Thyroid gland (tissue), 4 donors: ENCODE measurements at regions not wholly inside any gene's neighbourhood (a gene's known extent, or its start where the extent isn't known, plus 50 kb on each side); places are given as distances from the start of the nearest gene placed in this dataset.

Source experiments
- DNase-seq, 2 donors: peaks; one replicate each; pipeline ENCODE4 v3.0.0-alpha.2; 2019
- H3K27ac ChIP-seq, 3 donors: fragments of 200-600 bp; sonication (generic); 1 replicate in 2 of 3; 2 replicates in 1 of 3; pipeline ENCODE4 v1.5.1; 2016 to 2019; ENCODE audit warnings: mild to moderate bottlenecking in 1 of 3, moderate library complexity in 1 of 3
- H3K27me3 ChIP-seq: fragments of 200-600 bp; sonication (generic); one replicate; pipeline ENCODE4 v1.5.1; 2019
- H3K36me3 ChIP-seq, 2 donors: fragments of 200-600 bp; sonication (generic); one replicate each; pipeline ENCODE4 v1.5.1; 2016 to 2019
- H3K4me1 ChIP-seq, 2 donors: fragments of 200-600 bp; sonication (generic); one replicate each; pipeline ENCODE4 v1.5.1; 2017 to 2019
- H3K4me3 ChIP-seq, 3 donors: fragments of 200-600 bp; sonication (generic); replicated peaks in 1 of 3; 1 replicate in 2 of 3; 2 replicates in 1 of 3; pipeline ENCODE4 v1.5.1; 2016; ENCODE audit warnings: mild to moderate bottlenecking in 1 of 3
- H3K9me3 ChIP-seq: fragments of 200-600 bp; sonication (generic); one replicate; pipeline ENCODE4 v1.5.1; 2017
- POLR2A ChIP-seq, 2 donors: fragments of 450-650 bp; IDR thresholded peaks; one replicate each; pipeline ENCODE4 v1.6.1; 2017; ENCODE audit warnings: antibody characterized with exemption in 2 of 2, mild to moderate bottlenecking in 2 of 2, moderate library complexity in 1 of 2
- WGBS, 2 donors: methylation state at CpG; one replicate each; pipeline ENCODE4 v1.1.5; 2017; 5-methylcytosine and 5-hydroxymethylcytosine counted together
- intact Hi-C: fragments of 100-400 bp; cut with DNase I; formaldehyde crosslinking; loops from one replicate; pipeline ENCODE4 v1.15.1; 2023
- TF ChIP-seq, protein P1 (sequence below), 6 experiments: fragments of 200-600 bp in 3 of 6; fragments of 450-650 bp in 3 of 6; sonication (generic) in 3 of 6; IDR thresholded peaks; one replicate each; pipeline ENCODE4 v1.5.1; 2016 to 2019; ENCODE audit warnings: antibody characterized with exemption in 6 of 6, mild to moderate bottlenecking in 2 of 6, inconsistent platforms in 1 of 6, moderate library complexity in 1 of 6

DNA sequence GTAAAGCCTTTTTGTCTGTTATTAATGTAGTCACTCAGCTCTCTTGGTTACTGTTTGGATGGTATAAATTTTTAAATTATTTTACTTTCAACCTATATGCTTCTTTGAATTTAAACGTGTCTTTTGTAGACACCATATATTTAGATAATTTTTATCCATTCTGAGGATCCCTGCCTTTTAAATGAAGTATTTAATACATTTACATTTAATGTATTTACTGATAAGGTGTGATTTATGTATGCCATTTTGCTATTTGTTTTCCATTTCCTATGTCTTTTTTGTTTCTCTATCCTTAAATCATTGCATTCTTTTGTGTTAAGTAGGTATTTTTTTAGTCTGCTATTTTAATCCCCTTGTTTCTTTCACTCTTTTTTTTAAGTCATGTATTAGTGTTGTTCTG, 238.0 kb downstream of the RAB28 start:
- Histone ChIP-seq H3K9me3 (no peaks in the 10 kb centered on the region), H3K27me3 (no peaks in the 10 kb centered on the region), H3K27ac (no peak overlapping the region), H3K4me1 (no peaks in the 10 kb centered on the region), H3K36me3 (no peaks in the 10 kb centered on the region), H3K4me3 (no peak overlapping the region)
- WGBS, 2 donors = 96 to 98% methylated on average over 1 of the region's 1 CpG
- DNase-seq = no peak
- TF ChIP-seq, protein P1, sequence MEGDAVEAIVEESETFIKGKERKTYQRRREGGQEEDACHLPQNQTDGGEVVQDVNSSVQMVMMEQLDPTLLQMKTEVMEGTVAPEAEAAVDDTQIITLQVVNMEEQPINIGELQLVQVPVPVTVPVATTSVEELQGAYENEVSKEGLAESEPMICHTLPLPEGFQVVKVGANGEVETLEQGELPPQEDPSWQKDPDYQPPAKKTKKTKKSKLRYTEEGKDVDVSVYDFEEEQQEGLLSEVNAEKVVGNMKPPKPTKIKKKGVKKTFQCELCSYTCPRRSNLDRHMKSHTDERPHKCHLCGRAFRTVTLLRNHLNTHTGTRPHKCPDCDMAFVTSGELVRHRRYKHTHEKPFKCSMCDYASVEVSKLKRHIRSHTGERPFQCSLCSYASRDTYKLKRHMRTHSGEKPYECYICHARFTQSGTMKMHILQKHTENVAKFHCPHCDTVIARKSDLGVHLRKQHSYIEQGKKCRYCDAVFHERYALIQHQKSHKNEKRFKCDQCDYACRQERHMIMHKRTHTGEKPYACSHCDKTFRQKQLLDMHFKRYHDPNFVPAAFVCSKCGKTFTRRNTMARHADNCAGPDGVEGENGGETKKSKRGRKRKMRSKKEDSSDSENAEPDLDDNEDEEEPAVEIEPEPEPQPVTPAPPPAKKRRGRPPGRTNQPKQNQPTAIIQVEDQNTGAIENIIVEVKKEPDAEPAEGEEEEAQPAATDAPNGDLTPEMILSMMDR (IDR thresholded peaks at IDR 0.05) = no peak
- no peak for TF ChIP-seq POLR2A (IDR thresholded peaks at IDR 0.05)
- intact Hi-C loops = no loop called here

DNA sequence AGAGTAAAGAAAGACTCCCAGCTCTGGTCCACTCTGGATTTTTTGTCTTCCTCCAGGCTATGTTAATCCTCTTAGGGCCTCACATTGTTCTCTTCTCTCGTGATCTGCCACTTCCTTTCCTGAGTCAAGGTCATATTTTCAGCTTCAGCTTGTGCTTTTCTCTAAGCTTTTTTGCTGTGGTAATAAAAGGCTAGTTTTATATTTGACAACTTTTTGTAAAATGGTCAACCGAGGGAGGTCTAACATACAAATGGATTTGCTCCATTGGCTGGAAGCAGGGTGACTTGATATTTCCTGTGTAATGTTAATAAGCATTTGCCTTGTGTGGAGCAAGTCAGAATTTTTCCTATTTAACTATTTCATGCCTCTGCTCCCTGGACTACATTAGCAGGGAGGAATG, 239.7 kb downstream of the RAB28 start:
- Histone ChIP-seq H3K27me3 (no peaks in the 10 kb centered on the region), H3K27ac (no peak overlapping the region), H3K36me3 (no peaks in the 10 kb centered on the region), H3K9me3 (no peaks in the 10 kb centered on the region), H3K4me1 (no peaks in the 10 kb centered on the region), H3K4me3 (no peak overlapping the region)
- TF ChIP-seq, protein P1 (IDR thresholded peaks at IDR 0.05) = no peak
- TF ChIP-seq POLR2A (IDR thresholded peaks at IDR 0.05) = no peak
- intact Hi-C loops = no loop called here
- WGBS, 2 donors = 52 to 53% methylated on average over 2 of the region's 2 CpGs
- DNase-seq = no peak

DNA sequence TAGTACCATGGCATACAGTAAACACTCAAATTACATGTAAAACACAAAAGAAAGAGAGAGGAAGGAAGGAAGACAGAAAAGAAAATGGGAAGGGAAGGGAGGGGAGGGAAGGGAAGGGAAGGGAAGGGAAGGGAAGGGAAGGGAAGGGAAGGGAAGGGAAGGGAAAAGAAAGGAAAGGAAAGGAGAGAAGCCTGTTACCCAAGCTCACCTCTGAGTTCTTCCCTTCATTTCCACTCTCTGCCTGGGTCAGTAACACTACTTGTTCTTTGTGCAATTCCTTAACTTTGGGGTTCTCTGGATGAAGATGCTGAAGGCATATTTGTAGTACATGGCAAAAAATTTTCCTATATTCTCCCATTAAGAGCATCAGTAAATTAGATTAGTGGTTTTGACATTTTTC, 241.0 kb downstream of the RAB28 start:
- Histone ChIP-seq H3K27ac (no peak overlapping the region), H3K36me3 (no peaks in the 10 kb centered on the region), H3K4me1 (no peaks in the 10 kb centered on the region), H3K4me3 (no peak overlapping the region), H3K9me3 (no peaks in the 10 kb centered on the region), H3K27me3 (no peaks in the 10 kb centered on the region)
- intact Hi-C loops = no loop called here
- no peak for DNase-seq
- TF ChIP-seq, protein P1 (IDR thresholded peaks at IDR 0.05) = no peak
- no peak for TF ChIP-seq POLR2A (IDR thresholded peaks at IDR 0.05)

- 83% methylated on average over 3 of the region's 3 CpGs for WGBS, 2 donors
- Histone ChIP-seq H3K4me3 (no peak overlapping the region), H3K27ac (no peak overlapping the region), H3K4me1 (no peaks in the 10 kb centered on the region), H3K27me3 (no peaks in the 10 kb centered on the region), H3K9me3 (no peaks in the 10 kb centered on the region), H3K36me3 (no peaks in the 10 kb centered on the region)
- intact Hi-C loops = no loop called here
- no peak for DNase-seq
- TF ChIP-seq, protein P1 (IDR thresholded peaks at IDR 0.05) = no peak
- TF ChIP-seq POLR2A (IDR thresholded peaks at IDR 0.05) = no peak
Measured at GRCh38 chr4:13240066-13240465, 244.1 kb downstream of the RAB28 start.

DNA sequence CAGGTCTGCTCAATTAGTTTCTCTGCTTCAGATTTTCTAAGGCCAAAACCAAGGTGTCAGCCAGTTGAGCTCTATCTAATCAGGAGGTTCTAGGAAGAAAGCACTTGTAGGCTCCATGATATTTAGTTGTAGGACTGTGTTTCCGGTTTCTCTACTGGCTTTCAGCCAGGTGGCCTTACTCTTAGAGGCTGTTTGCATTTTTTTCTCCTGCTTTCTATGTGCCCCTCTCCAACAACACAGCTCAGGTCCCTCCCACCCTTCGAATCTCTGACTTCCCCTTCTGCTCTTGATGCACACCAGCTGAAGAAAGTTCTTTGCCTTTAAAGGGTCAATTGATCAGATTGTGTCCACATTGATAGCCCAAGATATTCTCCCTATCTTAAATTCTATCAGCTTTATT, 245.2 kb downstream of the RAB28 start:
- no peaks in the 10 kb centered on the region for H3K9me3 ChIP-seq
- H3K27ac ChIP-seq = no peak overlapping the region
- intact Hi-C loops = no loop called here
- H3K36me3 ChIP-seq = no peaks in the 10 kb centered on the region
- no peak overlapping the region for H3K4me3 ChIP-seq
- no peaks in the 10 kb centered on the region for H3K27me3 ChIP-seq
- TF ChIP-seq POLR2A (IDR thresholded peaks at IDR 0.05) = no peak
- TF ChIP-seq, protein P1 (IDR thresholded peaks at IDR 0.05) = no peak
- DNase-seq = no peak
- no peaks in the 10 kb centered on the region for H3K4me1 ChIP-seq
- 46 to 55% methylated on average over 2 of the region's 2 CpGs for WGBS, 2 donors
